ENCODE measurements at regions not wholly inside any gene's neighbourhood (a gene's known extent, or its start where the extent isn't known, plus 50 kb on each side); places are given as distances from the start of the nearest gene placed in this dataset.

- H3K79me2 ChIP-seq (ENCODE audit: insufficient read depth, low read length): no peaks in the 10 kb centered on the region
- TF ChIP-seq, protein P1, sequence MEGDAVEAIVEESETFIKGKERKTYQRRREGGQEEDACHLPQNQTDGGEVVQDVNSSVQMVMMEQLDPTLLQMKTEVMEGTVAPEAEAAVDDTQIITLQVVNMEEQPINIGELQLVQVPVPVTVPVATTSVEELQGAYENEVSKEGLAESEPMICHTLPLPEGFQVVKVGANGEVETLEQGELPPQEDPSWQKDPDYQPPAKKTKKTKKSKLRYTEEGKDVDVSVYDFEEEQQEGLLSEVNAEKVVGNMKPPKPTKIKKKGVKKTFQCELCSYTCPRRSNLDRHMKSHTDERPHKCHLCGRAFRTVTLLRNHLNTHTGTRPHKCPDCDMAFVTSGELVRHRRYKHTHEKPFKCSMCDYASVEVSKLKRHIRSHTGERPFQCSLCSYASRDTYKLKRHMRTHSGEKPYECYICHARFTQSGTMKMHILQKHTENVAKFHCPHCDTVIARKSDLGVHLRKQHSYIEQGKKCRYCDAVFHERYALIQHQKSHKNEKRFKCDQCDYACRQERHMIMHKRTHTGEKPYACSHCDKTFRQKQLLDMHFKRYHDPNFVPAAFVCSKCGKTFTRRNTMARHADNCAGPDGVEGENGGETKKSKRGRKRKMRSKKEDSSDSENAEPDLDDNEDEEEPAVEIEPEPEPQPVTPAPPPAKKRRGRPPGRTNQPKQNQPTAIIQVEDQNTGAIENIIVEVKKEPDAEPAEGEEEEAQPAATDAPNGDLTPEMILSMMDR (conservative IDR thresholded peaks at IDR 0.05): no peak
- H3K27ac ChIP-seq (ENCODE audit: insufficient read length, low read depth, low read length): no peak overlapping the region
- no peak overlapping the region for H3T11ph ChIP-seq (ENCODE audit: low read length)
- H3K4me2 ChIP-seq (ENCODE audit: insufficient read depth, insufficient read length, low read length): no peak overlapping the region
- H3K14ac ChIP-seq (ENCODE audit: insufficient read depth, low read length): no peak overlapping the region
- H3K9ac ChIP-seq (ENCODE audit: extremely low read depth, insufficient read length, low read length): no peak overlapping the region
- no peak overlapping the region for H3K18ac ChIP-seq (ENCODE audit: insufficient read length, low read depth, low read length)
- H3K27me3 Mint-ChIP-seq (ENCODE audit: low read depth): no peaks in the 10 kb centered on the region
- H3K27me3 ChIP-seq (ENCODE audit: insufficient read depth, low read length): no peaks in the 10 kb centered on the region
- no peaks in the 10 kb centered on the region for H3K4me1 ChIP-seq (ENCODE audit: insufficient read depth, low read length)
- H3K9me3 Mint-ChIP-seq: no peaks in the 10 kb centered on the region; a peak in 1 of 5 replicates
- no peak for DNase-seq
- no peaks in the 10 kb centered on the region for H3K79me1 ChIP-seq (ENCODE audit: insufficient read depth, low read depth, low read length, poor library complexity, severe bottlenecking)
- H2BK20ac ChIP-seq (ENCODE audit: low read depth, low read length, poor library complexity, severe bottlenecking): no peak overlapping the region
- peaks cover 3 to 4% of the 10 kb centered on the region in 2 experiments; a peak in 2 of 4 replicates for H3K4me1 Mint-ChIP-seq
- H3K36me3 Mint-ChIP-seq (ENCODE audit: insufficient read depth in 1 of 3, low read depth in 3 of 3): no peaks in the 10 kb centered on the region
- no peak overlapping the region for H2BK15ac ChIP-seq (ENCODE audit: low read depth, low read length)
- H4K20me1 ChIP-seq (ENCODE audit: control insufficient read depth, insufficient read depth, insufficient read length): no peaks in the 10 kb centered on the region
- H3K9me3 ChIP-seq (ENCODE audit: control insufficient read depth, low read depth, low read length): no peaks in the 10 kb centered on the region
- H3K4me3 Mint-ChIP-seq: no peak overlapping the region
- H4K5ac ChIP-seq (ENCODE audit: insufficient read length, low read depth, low read length): no peak overlapping the region
- H2BK120ac ChIP-seq (ENCODE audit: low read depth, low read length, poor library complexity, severe bottlenecking): no peak overlapping the region
- no peak overlapping the region for H4K8ac ChIP-seq (replicated peaks; ENCODE audit: insufficient read length, low read depth, low read length)
- no peak overlapping the region for H3K56ac ChIP-seq (ENCODE audit: insufficient read length, low read depth, low read length)
- H2BK5ac ChIP-seq (ENCODE audit: insufficient read length, low read length): no peak overlapping the region
- H4K91ac ChIP-seq (ENCODE audit: insufficient read length, low read depth, low read length): no peak overlapping the region
- H2AFZ ChIP-seq (ENCODE audit: low read length): no peak overlapping the region
- no peaks in the 10 kb centered on the region for H3K23me2 ChIP-seq (ENCODE audit: insufficient read length, low read depth, low read length, poor library complexity, severe bottlenecking)
- no peak overlapping the region for H3K4ac ChIP-seq (ENCODE audit: low read depth, low read length)
- no peak overlapping the region for H2BK12ac ChIP-seq (ENCODE audit: insufficient read length, low read depth, low read length)
- no peak overlapping the region for H3K27ac Mint-ChIP-seq
- H3K23ac ChIP-seq (ENCODE audit: insufficient read length, low read depth, low read length): no peak overlapping the region
- H2AK5ac ChIP-seq (ENCODE audit: insufficient read length, low read length): no peak overlapping the region
Observed at GRCh38 chr5:118561235-118561634, 427.1 kb downstream of the DTWD2 start.
